Lower lobe of right lung (tissue), 2 donors: ENCODE measurements at regions not wholly inside any gene's neighbourhood (a gene's known extent, or its start where the extent isn't known, plus 50 kb on each side); places are given as distances from the start of the nearest gene placed in this dataset.

Experiments used
- ATAC-seq, 2 donors: fragments of 200-7000 bp; cut with Tn5 transposase; one replicate each; pipeline ENCODE4 v1.9.1; 2020 to 2022; ENCODE audit warnings: mild to moderate bottlenecking in 2 of 2, moderate library complexity in 2 of 2
- DNase-seq: peaks from one replicate; pipeline ENCODE4 v3.0.0-alpha.2; 2020
- H3K27ac ChIP-seq: fragments of 200-600 bp; one replicate; pipeline ENCODE4 v1.8.0; 2022
- H3K27me3 ChIP-seq: fragments of 200-600 bp; one replicate; pipeline ENCODE4 v1.8.0; 2022; ENCODE audit warnings: low read depth
- H3K36me3 ChIP-seq: fragments of 200-600 bp; one replicate; pipeline ENCODE4 v1.8.0; 2022; ENCODE audit warnings: mild to moderate bottlenecking
- H3K4me1 ChIP-seq: fragments of 200-600 bp; one replicate; pipeline ENCODE4 v1.8.0; 2022
- H3K4me3 ChIP-seq: fragments of 200-600 bp; one replicate; pipeline ENCODE4 v1.8.0; 2022; ENCODE audit warnings: mild to moderate bottlenecking
- H3K9me3 ChIP-seq: fragments of 200-600 bp; one replicate; pipeline ENCODE4 v1.8.0; 2022
- CTCF ChIP-seq: fragments of 200-600 bp; IDR thresholded peaks from one replicate; pipeline ENCODE4 v1.8.0; 2022; ENCODE audit warnings: antibody characterized with exemption, mild to moderate bottlenecking
- intact Hi-C: fragments of 100-400 bp; cut with DNase I; formaldehyde crosslinking; loops from one replicate; pipeline ENCODE4 v1.11.0; 2022
- donor health status: DM: no; HTN: yes; CAD: no; lungs with severe emphysema.

GRCh38 chr18:47689371-47689770 lies 241.1 kb downstream of the SMAD2 start:
- Histone ChIP-seq H3K27ac (no peak overlapping the region), H3K4me1 (no peaks in the 10 kb centered on the region), H3K36me3 (no peaks in the 10 kb centered on the region), H3K27me3 (no peaks in the 10 kb centered on the region), H3K9me3 (no peaks in the 10 kb centered on the region), H3K4me3 (no peak overlapping the region)
- DNase-seq (no peak), ATAC-seq (no peak)
- intact Hi-C loops, result no loop called here
- no peak for TF ChIP-seq CTCF

GRCh38 chr18:47686806-47687205 lies 243.7 kb downstream of the SMAD2 start:
- no peak overlapping the region for H3K4me3 ChIP-seq
- DNase-seq (no peak), ATAC-seq (no peak)
- intact Hi-C loops, result no loop called here
- no peak overlapping the region for H3K27ac ChIP-seq
- TF ChIP-seq CTCF, result no peak
- H3K4me1 ChIP-seq, result no peaks in the 10 kb centered on the region
- H3K36me3 ChIP-seq, result no peaks in the 10 kb centered on the region
- H3K9me3 ChIP-seq, result no peaks in the 10 kb centered on the region
- no peaks in the 10 kb centered on the region for H3K27me3 ChIP-seq

GRCh38 chr18:47683774-47684173 lies 246.7 kb downstream of the SMAD2 start:
- no peaks in the 10 kb centered on the region for H3K4me1 ChIP-seq
- no peak overlapping the region for H3K4me3 ChIP-seq
- DNase-seq (no peak), ATAC-seq (peak in 1 of 2 donors; percentile 31)
- intact Hi-C loops, result no loop called here
- no peaks in the 10 kb centered on the region for H3K9me3 ChIP-seq
- H3K27me3 ChIP-seq, result no peaks in the 10 kb centered on the region
- H3K36me3 ChIP-seq, result no peaks in the 10 kb centered on the region
- H3K27ac ChIP-seq, result no peak overlapping the region
- no peak for TF ChIP-seq CTCF

- Histone ChIP-seq H3K27me3 (no peaks in the 10 kb centered on the region), H3K9me3 (no peaks in the 10 kb centered on the region), H3K4me3 (no peak overlapping the region), H3K4me1 (no peaks in the 10 kb centered on the region), H3K27ac (no peak overlapping the region), H3K36me3 (no peaks in the 10 kb centered on the region)
- intact Hi-C loops, result no loop called here
- ATAC-seq (no peak), DNase-seq (no peak)
- TF ChIP-seq CTCF, result no peak
Observed at GRCh38 chr18:47682876-47683275, 247.6 kb downstream of the SMAD2 start.

- intact Hi-C loops, result no loop called here
Observed at GRCh38 chr18:47680488-47680887, 250.0 kb downstream of the SMAD2 start.

More at GRCh38 chr18:47680488-47680887, 250.0 kb downstream of the SMAD2 start:
- ATAC-seq, result no peak
- no peaks in the 10 kb centered on the region for H3K27me3 ChIP-seq
- TF ChIP-seq CTCF, result no peak
- H3K4me1 ChIP-seq, result no peaks in the 10 kb centered on the region
- H3K27ac ChIP-seq, result no peak overlapping the region
- no peaks in the 10 kb centered on the region for H3K9me3 ChIP-seq
- no peaks in the 10 kb centered on the region for H3K36me3 ChIP-seq
- no peak for DNase-seq
- H3K4me3 ChIP-seq, result no peak overlapping the region
